Sigmoid colon (tissue), 4 donors: ENCODE measurements at regions not wholly inside any gene's neighbourhood (a gene's known extent, or its start where the extent isn't known, plus 50 kb on each side); places are given as distances from the start of the nearest gene placed in this dataset.

Experiments used
- CTCF ChIP-seq, 4 experiments: fragments of 450-650 bp in 3 of 4; fragments of 200-600 bp in 1 of 4; IDR thresholded peaks; one replicate each; pipeline ENCODE4 v1.5.1; 2016 to 2019; ENCODE audit warnings: antibody characterized with exemption in 4 of 4, mild to moderate bottlenecking in 3 of 4, moderate library complexity in 2 of 4
- EP300 ChIP-seq, 4 donors: sonication (generic); formaldehyde crosslinking; IDR thresholded peaks; one replicate each; pipeline ENCODE4 v1.6.1; 2017; ENCODE audit warnings: antibody characterized with exemption in 4 of 4
- POLR2A ChIP-seq, 2 donors: fragments of 450-650 bp; IDR thresholded peaks; one replicate each; pipeline ENCODE4 v1.6.1; 2016; ENCODE audit warnings: antibody characterized with exemption in 2 of 2, mild to moderate bottlenecking in 2 of 2, moderate library complexity in 2 of 2
- POLR2AphosphoS5 ChIP-seq, 4 donors: sonication (generic); formaldehyde crosslinking; IDR thresholded peaks; one replicate each; pipeline ENCODE4 v1.6.1; 2017; ENCODE audit warnings: antibody characterized with exemption in 4 of 4

GRCh38 chr17:15124264-15124595 lies 140.9 kb downstream of the PMP22 start:
- TF ChIP-seq CTCF (IDR thresholded peaks at IDR 0.05) (no peak), POLR2A (IDR thresholded peaks at IDR 0.05) (no peak), POLR2AphosphoS5 (IDR thresholded peaks at IDR 0.05) (no peak), EP300 (IDR thresholded peaks at IDR 0.05) (no peak)
